OCI-LY1 (cell line): ENCODE measurements at regions not wholly inside any gene's neighbourhood (a gene's known extent, or its start where the extent isn't known, plus 50 kb on each side); places are given as distances from the start of the nearest gene placed in this dataset.

Source experiments
- H2AFZ ChIP-seq: fragments of 200-600 bp; sonication (generic), shearing (Covaris generic); 2 replicates; pipeline ENCODE4 v1.6.0; 2014; ENCODE audit warnings: antibody characterized with exemption, mild to moderate bottlenecking, low read length
- H3F3A ChIP-seq: fragments of 200-600 bp; sonication (generic), shearing (Covaris generic); 2 replicates; pipeline ENCODE4 v1.6.0; 2014; ENCODE audit warnings: mild to moderate bottlenecking, antibody characterized with exemption, low read length, moderate library complexity; ENCODE audit not compliant: insufficient read depth
- H3K27ac ChIP-seq: fragments of 200-600 bp; sonication (generic); 2 replicates; pipeline ENCODE4 v1.5.1; 2014; ENCODE audit warnings: low read length, mixed run types, mild to moderate bottlenecking, low read depth; ENCODE audit not compliant: poor library complexity, severe bottlenecking
- H3K27me3 ChIP-seq: fragments of 200-600 bp; sonication (generic); 2 replicates; pipeline ENCODE4 v1.6.0; 2014; ENCODE audit warnings: antibody characterized with exemption, mild to moderate bottlenecking, low read length, moderate library complexity; ENCODE audit not compliant: insufficient read depth
- H3K36me3 ChIP-seq: fragments of 200-600 bp; sonication (generic); 2 replicates; pipeline ENCODE4 v1.6.1; 2014; ENCODE audit warnings: mild to moderate bottlenecking, antibody characterized with exemption, low read length, moderate library complexity, mixed read lengths; ENCODE audit not compliant: insufficient read depth
- H3K4me1 ChIP-seq: fragments of 200-600 bp; sonication (generic); 2 replicates; pipeline ENCODE4 v1.5.1; 2014; ENCODE audit warnings: mild to moderate bottlenecking, low read length, moderate library complexity; ENCODE audit not compliant: insufficient read depth, severe bottlenecking
- H3K4me2 ChIP-seq: fragments of 200-600 bp; sonication (generic), shearing (Covaris generic); 2 replicates; pipeline ENCODE4 v1.6.1; 2014; ENCODE audit warnings: low read length
- H3K4me3 ChIP-seq: fragments of 200-600 bp; sonication (generic); 2 replicates; pipeline ENCODE4 v1.5.1; 2014; ENCODE audit warnings: low read length, low read depth, mild to moderate bottlenecking, mixed read lengths; ENCODE audit not compliant: poor library complexity, severe bottlenecking
- H3K79me2 ChIP-seq: fragments of 200-600 bp; shearing (Covaris generic); 2 replicates; pipeline ENCODE4 v1.6.1; 2016; ENCODE audit warnings: mixed run types, low read length, mixed read lengths; ENCODE audit not compliant: insufficient read depth
- H3K9ac ChIP-seq: fragments of 200-600 bp; sonication (generic), shearing (Covaris generic); 2 replicates; pipeline ENCODE4 v1.6.1; 2014; ENCODE audit warnings: mild to moderate bottlenecking, low read length, mixed read lengths
- H3K9me2 ChIP-seq: fragments of 200-600 bp; sonication (generic), shearing (Covaris generic); 2 replicates; pipeline ENCODE4 v1.6.1; 2014; ENCODE audit warnings: low read depth, mild to moderate bottlenecking, low read length, mixed read lengths
- H3K9me3 ChIP-seq: fragments of 200-600 bp; shearing (Covaris generic); 2 replicates; pipeline ENCODE4 v1.6.1; 2014; ENCODE audit warnings: low read length, mixed read lengths
- H4K20me1 ChIP-seq: fragments of 200-600 bp; sonication (generic), shearing (Covaris generic); 2 replicates; pipeline ENCODE4 v1.6.0; 2016; ENCODE audit warnings: mild to moderate bottlenecking, low read length; ENCODE audit not compliant: insufficient read depth
- EZH2 ChIP-seq: fragments of 200-600 bp; sonication (generic), shearing (Covaris generic); IDR thresholded peaks from 2 replicates; pipeline ENCODE4 v1.8.0; 2017; ENCODE audit warnings: borderline replicate concordance, mixed run types, mild to moderate bottlenecking, antibody characterized with exemption, low read length, moderate library complexity, mixed read lengths
- TF ChIP-seq, protein P1 (sequence below): fragments of 200-600 bp; sonication (generic), shearing (Covaris generic); IDR thresholded peaks from 2 replicates; pipeline ENCODE4 v1.5.1; 2017; ENCODE audit warnings: mild to moderate bottlenecking, antibody characterized with exemption, low read length, moderate library complexity, mixed read lengths

DNA sequence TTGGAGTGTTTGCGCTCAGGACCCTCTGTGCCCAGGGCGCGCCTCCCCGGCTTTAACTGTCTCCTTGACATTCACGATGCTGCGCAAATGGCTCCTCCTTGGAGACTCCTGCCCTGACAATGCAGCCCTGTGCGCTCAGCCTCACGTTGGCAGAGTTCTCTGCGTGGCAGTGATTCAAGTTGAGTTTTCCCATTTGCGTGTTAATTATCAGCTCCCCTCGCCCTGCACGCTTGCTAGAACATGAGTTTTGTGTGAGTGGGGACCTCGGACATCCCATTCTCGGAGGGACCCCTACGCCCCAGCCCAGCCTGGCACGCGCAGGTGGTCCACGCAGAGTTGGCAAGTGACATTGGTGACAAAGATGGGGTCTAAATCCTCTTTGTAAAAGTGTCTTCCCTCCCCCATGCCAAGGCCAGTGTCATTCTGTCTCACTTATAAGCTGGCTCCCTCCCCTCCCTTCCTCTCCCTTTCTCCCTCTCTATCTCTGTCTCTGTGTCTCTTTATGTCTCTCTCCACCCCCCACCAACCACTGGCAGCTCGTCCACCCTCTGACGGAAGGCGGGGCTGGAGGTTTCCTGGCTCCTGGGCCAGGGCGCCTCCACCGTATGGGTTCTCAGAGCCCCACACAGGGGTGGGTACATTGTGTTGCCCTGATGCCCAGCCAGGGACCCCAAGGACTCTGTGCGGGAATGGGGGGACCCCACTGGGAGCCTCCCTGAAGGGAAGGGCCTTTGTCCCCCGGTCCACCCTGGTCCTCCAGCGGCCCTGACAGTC is 169.3 kb downstream of the OLFM1 start:
- Histone ChIP-seq H3K36me3 (no peaks in the 10 kb centered on the region), H3K4me2 (no peak overlapping the region), H3K27me3 (0 out of 2 replicates have a peak, but pooled peaks cover 6% of the 10 kb centered on the region), H3K9me2 (no peaks in the 10 kb centered on the region), H3K79me2 (no peaks in the 10 kb centered on the region), H4K20me1 (no peaks in the 10 kb centered on the region), H3K4me1 (no peaks in the 10 kb centered on the region), H3K9ac (no peak overlapping the region), H3F3A (no peaks in the 10 kb centered on the region), H3K9me3 (no peaks in the 10 kb centered on the region), H3K27ac (no peak overlapping the region), H2AFZ (no peak overlapping the region), H3K4me3 (no peak overlapping the region)
- TF ChIP-seq EZH2: no peak
- TF ChIP-seq, protein P1, sequence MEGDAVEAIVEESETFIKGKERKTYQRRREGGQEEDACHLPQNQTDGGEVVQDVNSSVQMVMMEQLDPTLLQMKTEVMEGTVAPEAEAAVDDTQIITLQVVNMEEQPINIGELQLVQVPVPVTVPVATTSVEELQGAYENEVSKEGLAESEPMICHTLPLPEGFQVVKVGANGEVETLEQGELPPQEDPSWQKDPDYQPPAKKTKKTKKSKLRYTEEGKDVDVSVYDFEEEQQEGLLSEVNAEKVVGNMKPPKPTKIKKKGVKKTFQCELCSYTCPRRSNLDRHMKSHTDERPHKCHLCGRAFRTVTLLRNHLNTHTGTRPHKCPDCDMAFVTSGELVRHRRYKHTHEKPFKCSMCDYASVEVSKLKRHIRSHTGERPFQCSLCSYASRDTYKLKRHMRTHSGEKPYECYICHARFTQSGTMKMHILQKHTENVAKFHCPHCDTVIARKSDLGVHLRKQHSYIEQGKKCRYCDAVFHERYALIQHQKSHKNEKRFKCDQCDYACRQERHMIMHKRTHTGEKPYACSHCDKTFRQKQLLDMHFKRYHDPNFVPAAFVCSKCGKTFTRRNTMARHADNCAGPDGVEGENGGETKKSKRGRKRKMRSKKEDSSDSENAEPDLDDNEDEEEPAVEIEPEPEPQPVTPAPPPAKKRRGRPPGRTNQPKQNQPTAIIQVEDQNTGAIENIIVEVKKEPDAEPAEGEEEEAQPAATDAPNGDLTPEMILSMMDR: no peak

DNA sequence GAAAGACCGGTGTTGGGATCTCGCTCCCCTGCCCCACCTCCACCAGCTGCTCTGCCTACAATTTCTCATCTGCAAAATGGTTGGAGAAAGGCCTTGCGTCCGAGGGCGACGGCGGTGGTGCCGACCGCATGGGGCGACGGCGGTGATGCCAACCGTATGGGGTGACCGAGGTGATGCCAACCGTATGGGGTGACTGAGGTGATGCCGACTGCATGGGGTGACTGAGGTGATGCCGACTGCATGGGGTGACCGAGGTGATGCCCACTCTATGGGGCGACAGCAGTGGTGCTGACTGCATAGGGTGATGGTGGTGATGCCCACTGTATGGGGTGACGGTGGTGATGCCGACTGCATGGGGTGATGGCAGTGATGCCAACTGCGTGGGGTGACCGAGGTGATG is 171.0 kb downstream of the OLFM1 start:
- TF ChIP-seq EZH2: no peak
- TF ChIP-seq, protein P1: no peak
- Histone ChIP-seq H2AFZ (no peak overlapping the region), H3K9me3 (no peaks in the 10 kb centered on the region), H3K4me2 (no peak overlapping the region), H3K36me3 (no peaks in the 10 kb centered on the region), H3K27ac (no peak overlapping the region), H3K4me3 (no peak overlapping the region), H3K27me3 (no peaks in the 10 kb centered on the region), H3K79me2 (no peaks in the 10 kb centered on the region), H3K9me2 (no peaks in the 10 kb centered on the region), H3F3A (no peaks in the 10 kb centered on the region), H4K20me1 (no peaks in the 10 kb centered on the region), H3K9ac (no peak overlapping the region), H3K4me1 (no peaks in the 10 kb centered on the region)

DNA sequence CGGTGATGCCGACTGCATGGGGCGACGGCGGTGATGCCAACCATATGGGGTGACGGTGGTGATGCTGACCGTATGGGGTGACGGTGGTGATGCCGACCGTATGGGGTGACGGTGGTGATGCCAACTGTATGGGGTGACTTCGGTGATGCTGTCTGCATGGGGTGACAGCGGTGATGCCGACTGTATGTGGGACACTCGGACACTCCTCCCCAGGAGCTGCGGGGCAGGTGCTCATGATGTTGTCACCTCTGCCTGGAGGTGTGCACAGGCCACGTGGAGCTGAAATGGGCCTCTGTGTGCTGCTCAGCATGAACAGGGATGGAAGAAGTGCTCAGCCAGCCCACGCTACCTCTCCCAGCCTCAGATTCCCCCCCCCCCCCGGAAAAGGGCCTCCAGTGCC is 171.8 kb downstream of the OLFM1 start:
- Histone ChIP-seq H3K4me2 (no peak overlapping the region), H2AFZ (no peak overlapping the region), H3K79me2 (no peaks in the 10 kb centered on the region), H3F3A (no peaks in the 10 kb centered on the region), H4K20me1 (no peaks in the 10 kb centered on the region), H3K36me3 (no peaks in the 10 kb centered on the region), H3K9me2 (no peaks in the 10 kb centered on the region), H3K4me3 (no peak overlapping the region), H3K27ac (no peak overlapping the region), H3K27me3 (no peaks in the 10 kb centered on the region), H3K9ac (no peak overlapping the region), H3K4me1 (no peaks in the 10 kb centered on the region), H3K9me3 (no peaks in the 10 kb centered on the region)
- no peak for TF ChIP-seq EZH2
- TF ChIP-seq, protein P1: no peak
